ENCODE measurements at regions not wholly inside any gene's neighbourhood (a gene's known extent, or its start where the extent isn't known, plus 50 kb on each side); places are given as distances from the start of the nearest gene placed in this dataset.

DNA sequence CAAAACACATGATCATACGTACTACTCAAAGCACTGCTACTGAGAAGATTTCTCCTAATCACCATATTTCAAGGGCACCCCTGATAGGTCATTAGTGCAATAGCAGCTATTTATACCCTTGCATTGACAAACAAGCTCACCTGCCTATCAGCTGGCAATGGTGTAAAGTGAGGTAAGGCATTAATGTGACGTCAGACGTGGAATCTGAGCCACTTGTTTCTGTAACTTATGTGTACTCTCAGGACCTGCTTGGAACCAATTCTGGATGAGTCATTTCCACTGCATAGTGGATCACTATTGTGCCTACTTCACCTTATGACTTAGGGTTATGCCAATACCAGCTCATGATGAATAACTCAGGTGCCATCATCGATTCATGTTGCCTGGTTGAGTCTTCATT lies 628.5 kb upstream of the CELF2 start:
- POLR2A ChIA-PET = no interaction called here
- no peak for FAIRE-seq
- ATAC-seq = no peak

GRCh38 chr10:10392511-10392910 lies 625.2 kb upstream of the CELF2 start:
- DNase-seq (ENCODE audit: low read depth in 1 of 2, low spot score in 1 of 2) (no peak), FAIRE-seq (no peak), ATAC-seq (no peak)
- 22% methylated on average over 2 of the region's 2 CpGs for WGBS (ENCODE audit: missing lambda C conversion rate)
- H3K4me3 ChIP-seq = no peak overlapping the region
- no peak overlapping the region for H3K27ac ChIP-seq
- H3K4me2 ChIP-seq = no peak overlapping the region
- ChIA-PET CTCF (no interaction called here), POLR2A (no interaction called here)
- no peak for TF ChIP-seq RNF2 (IDR thresholded peaks at IDR 0.05; ENCODE audit: borderline replicate concordance, low read depth)
- TF ChIP-seq RARB (CRISPR knock-in tag; IDR thresholded peaks at IDR 0.05) = no peak
- no peak for TF ChIP-seq USF2 (IDR thresholded peaks at IDR 0.05)
- no peak for TF ChIP-seq JUN (IDR thresholded peaks at IDR 0.05)
- TF ChIP-seq CHD2 (IDR thresholded peaks at IDR 0.05; ENCODE audit: low read length, partially characterized antibody) = no peak
- TF ChIP-seq POLR2A (IDR thresholded peaks at IDR 0.05; ENCODE audit: low read length) = no peak
- TF ChIP-seq FOSL2 (IDR thresholded peaks at IDR 0.05) = no peak
- TF ChIP-seq FOSL2 (CRISPR knock-in tag; IDR thresholded peaks at IDR 0.05) = no peak
- H3K9me3 ChIP-seq = 0 out of 3 replicates have a peak, but pooled peaks cover 4% of the 10 kb centered on the region
- no peaks in the 10 kb centered on the region for H3K4me1 ChIP-seq

More for the DNA sequence above, 628.5 kb upstream of the CELF2 start:
- no peak overlapping the region for H3K27ac ChIP-seq
- no peaks in the 10 kb centered on the region for H3K4me1 ChIP-seq
- H3K9me3 ChIP-seq = 0 out of 3 replicates have a peak, but pooled peaks cover 4% of the 10 kb centered on the region
- no peak for TF ChIP-seq RNF2 (IDR thresholded peaks at IDR 0.05; ENCODE audit: borderline replicate concordance, low read depth)
- TF ChIP-seq MAZ (IDR thresholded peaks at IDR 0.05; ENCODE audit: borderline replicate concordance, low read depth, low read length) = no peak
- no peak for TF ChIP-seq FOSL2 (IDR thresholded peaks at IDR 0.05)
- TF ChIP-seq FOSL2 (CRISPR knock-in tag; IDR thresholded peaks at IDR 0.05) = no peak
- no peak for TF ChIP-seq EHMT2 (IDR thresholded peaks at IDR 0.05; ENCODE audit: low read depth)
- TF ChIP-seq, protein P1, sequence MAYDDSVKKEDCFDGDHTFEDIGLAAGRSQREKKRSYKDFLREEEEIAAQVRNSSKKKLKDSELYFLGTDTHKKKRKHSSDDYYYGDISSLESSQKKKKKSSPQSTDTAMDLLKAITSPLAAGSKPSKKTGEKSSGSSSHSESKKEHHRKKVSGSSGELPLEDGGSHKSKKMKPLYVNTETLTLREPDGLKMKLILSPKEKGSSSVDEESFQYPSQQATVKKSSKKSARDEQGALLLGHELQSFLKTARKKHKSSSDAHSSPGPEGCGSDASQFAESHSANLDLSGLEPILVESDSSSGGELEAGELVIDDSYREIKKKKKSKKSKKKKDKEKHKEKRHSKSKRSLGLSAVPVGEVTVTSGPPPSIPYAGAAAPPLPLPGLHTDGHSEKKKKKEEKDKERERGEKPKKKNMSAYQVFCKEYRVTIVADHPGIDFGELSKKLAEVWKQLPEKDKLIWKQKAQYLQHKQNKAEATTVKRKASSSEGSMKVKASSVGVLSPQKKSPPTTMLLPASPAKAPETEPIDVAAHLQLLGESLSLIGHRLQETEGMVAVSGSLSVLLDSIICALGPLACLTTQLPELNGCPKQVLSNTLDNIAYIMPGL (CRISPR knock-in tag; IDR thresholded peaks at IDR 0.05; ENCODE audit: borderline replicate concordance) = no peak
- no peak for TF ChIP-seq NPAS2 (CRISPR knock-in tag; IDR thresholded peaks at IDR 0.05; ENCODE audit: borderline replicate concordance)
- no peak for TF ChIP-seq RFX5 (IDR thresholded peaks at IDR 0.05)
- TF ChIP-seq, protein P2, sequence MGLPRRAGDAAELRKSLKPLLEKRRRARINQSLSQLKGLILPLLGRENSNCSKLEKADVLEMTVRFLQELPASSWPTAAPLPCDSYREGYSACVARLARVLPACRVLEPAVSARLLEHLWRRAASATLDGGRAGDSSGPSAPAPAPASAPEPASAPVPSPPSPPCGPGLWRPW (IDR thresholded peaks at IDR 0.05) = no peak
- TF ChIP-seq KDM5A (IDR thresholded peaks at IDR 0.05) = no peak
- no peak for TF ChIP-seq EHF (CRISPR knock-in tag; IDR thresholded peaks at IDR 0.05)
- no peak for TF ChIP-seq MYC (IDR thresholded peaks at IDR 0.05; ENCODE audit: borderline replicate concordance, low read length)
- no peak overlapping the region for H3K4me3 ChIP-seq
- CTCF ChIA-PET = no interaction called here
- no peak overlapping the region for H3K4me2 ChIP-seq
- 28% methylated on average over 4 of the region's 4 CpGs for WGBS (ENCODE audit: missing lambda C conversion rate)
- DNase-seq (ENCODE audit: low read depth in 1 of 2, low spot score in 1 of 2) = no peak

- ATAC-seq (no peak), DNase-seq (ENCODE audit: low read depth in 1 of 2, low spot score in 1 of 2) (no peak), FAIRE-seq (no peak)
- H3K9me3 ChIP-seq = no peaks in the 10 kb centered on the region
- ChIA-PET POLR2A (no interaction called here), CTCF (interaction anchor here (0.5 kb wide), 1 partner anchor 834 kb away, joined by 3 read pairs; no protein-coding TSS in a partner anchor)
- H3K4me3 ChIP-seq = no peak overlapping the region
- H3K4me1 ChIP-seq = no peaks in the 10 kb centered on the region
- 9% methylated on average over 4 of the region's 4 CpGs for WGBS (ENCODE audit: missing lambda C conversion rate)
- H3K27ac ChIP-seq = no peak overlapping the region
- no peak overlapping the region for H3K4me2 ChIP-seq
- no peak for TF ChIP-seq HOXB13 (CRISPR knock-in tag; IDR thresholded peaks at IDR 0.05; ENCODE audit: low read depth)
- TF ChIP-seq EP300 (IDR thresholded peaks at IDR 0.05) = no peak
- TF ChIP-seq ZC3H11A (IDR thresholded peaks at IDR 0.05) = no peak
- TF ChIP-seq JUNB (IDR thresholded peaks at IDR 0.05) = no peak
- TF ChIP-seq EHF (CRISPR knock-in tag; IDR thresholded peaks at IDR 0.05) = no peak
- TF ChIP-seq BCL3 (IDR thresholded peaks at IDR 0.05) = no peak
- no peak for TF ChIP-seq ELK1 (IDR thresholded peaks at IDR 0.05; ENCODE audit: low read depth, low read length)
- TF ChIP-seq PHF8 (IDR thresholded peaks at IDR 0.05; ENCODE audit: borderline replicate concordance, low read depth) = no peak
- no peak for TF ChIP-seq TFCP2L1 (CRISPR knock-in tag; IDR thresholded peaks at IDR 0.05)
- no peak for TF ChIP-seq CHD2 (IDR thresholded peaks at IDR 0.05; ENCODE audit: low read length, partially characterized antibody)
- TF ChIP-seq, protein P1 (CRISPR knock-in tag; IDR thresholded peaks at IDR 0.05; ENCODE audit: borderline replicate concordance) = no peak
- TF ChIP-seq CEBPB (IDR thresholded peaks at IDR 0.05) = no peak
- TF ChIP-seq ESRRA (IDR thresholded peaks at IDR 0.05; ENCODE audit: borderline replicate concordance, low read length) = no peak
- TF ChIP-seq RARB (CRISPR knock-in tag; IDR thresholded peaks at IDR 0.05) = no peak
- TF ChIP-seq JUN (IDR thresholded peaks at IDR 0.05) = no peak
Measured at GRCh38 chr10:10394933-10395658, 622.6 kb upstream of the CELF2 start.
